ENCODE measurements at regions not wholly inside any gene's neighbourhood (a gene's known extent, or its start where the extent isn't known, plus 50 kb on each side); places are given as distances from the start of the nearest gene placed in this dataset.
A peak's percentile ranks its signal among the peaks of the same experiment; 100 is the strongest.
"Not testable (repeated sequence)": the region's sequence is repeated elsewhere in the genome, so short reads cannot be mapped to it uniquely, and the experiment has no call there.

DNA sequence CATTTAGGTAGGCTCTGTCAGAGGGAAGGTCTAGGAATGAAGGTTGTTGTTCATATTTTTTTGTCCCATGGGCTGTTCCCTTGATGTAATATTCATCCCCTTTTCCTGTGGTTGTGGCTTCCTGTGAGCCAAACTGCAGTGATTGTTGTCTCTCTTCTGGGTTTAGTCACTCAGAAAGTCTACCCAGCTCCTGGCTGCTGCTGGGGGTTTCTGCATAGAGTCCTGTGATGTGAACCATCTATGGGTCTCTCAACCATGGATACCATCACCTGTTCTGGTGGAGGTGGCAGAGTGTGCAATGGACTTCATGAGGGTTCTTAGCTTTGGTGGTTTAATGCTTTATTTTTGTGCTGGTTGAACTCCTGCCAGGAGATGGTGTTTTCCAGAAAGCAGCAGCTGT, 122.8 kb downstream of the ZC4H2 start:
- H3K4me3 Mint-ChIP-seq, result no peak overlapping the region
- ChIA-PET CTCF (interaction anchor here (1.0 kb wide), 1 partner anchor 12 kb away, joined by 5 read pairs; no protein-coding TSS in a partner anchor), POLR2A (no interaction called here)
- peaks cover 28% of the 10 kb centered on the region for H3K4me1 Mint-ChIP-seq (ENCODE audit: low read depth)
- H3K36me3 Mint-ChIP-seq (ENCODE audit: low read depth), result peaks cover 42% of the 10 kb centered on the region
- ATAC-seq (no peak), DNase-seq (no peak)
- H3K27me3 Mint-ChIP-seq (ENCODE audit: low read depth), result no peaks in the 10 kb centered on the region
- peaks cover 32% of the 10 kb centered on the region for H3K9me3 Mint-ChIP-seq (ENCODE audit: insufficient read depth)
- H3K27ac Mint-ChIP-seq, result peak overlapping the region; percentile 68

DNA sequence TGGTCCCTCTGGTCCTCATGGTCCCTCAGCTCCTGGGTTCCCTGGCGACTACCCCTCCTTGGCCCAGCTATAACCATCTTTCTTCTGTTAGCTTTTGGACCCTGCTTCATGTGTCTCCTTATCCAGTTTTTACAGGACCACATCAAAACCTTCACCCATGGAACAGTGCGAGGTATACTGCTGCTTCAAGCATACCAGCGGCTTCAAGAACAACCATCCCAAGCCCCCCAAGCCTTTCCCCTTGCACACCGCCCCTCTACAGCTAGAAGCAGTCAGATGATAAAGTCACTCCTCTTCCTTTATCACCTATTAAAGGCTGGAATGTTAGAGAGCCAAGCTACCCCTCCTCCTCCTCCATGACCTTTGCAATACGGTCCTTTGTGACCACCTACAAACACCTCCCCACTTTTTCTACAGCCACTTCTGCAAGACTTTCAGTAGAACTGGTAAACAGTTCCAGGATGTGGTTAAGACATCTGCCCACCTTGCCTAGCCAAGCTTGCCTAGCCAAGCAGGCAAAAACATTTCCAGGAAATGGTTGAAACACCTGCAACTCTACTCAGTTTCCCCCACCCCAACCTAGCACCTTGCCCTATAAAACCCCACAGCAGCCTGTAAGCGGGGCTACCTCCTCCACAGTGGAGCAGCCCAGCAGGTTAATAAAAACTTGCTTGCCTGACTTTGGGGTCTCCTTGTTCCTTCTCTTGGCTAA, 125.7 kb downstream of the ZC4H2 start:
- ChIA-PET CTCF (no interaction called here), POLR2A (no interaction called here)
- peak overlapping the region; percentile 8 for H3K4me3 Mint-ChIP-seq
- DNase-seq, result peak; percentile 58
- H3K4me1 Mint-ChIP-seq (ENCODE audit: low read depth), result peaks cover 24% of the 10 kb centered on the region
- no peak overlapping the region for H3K27ac Mint-ChIP-seq
- peaks cover 37% of the 10 kb centered on the region for H3K36me3 Mint-ChIP-seq (ENCODE audit: low read depth)
- no peaks in the 10 kb centered on the region for H3K27me3 Mint-ChIP-seq (ENCODE audit: low read depth)
- ATAC-seq, result peak; percentile 70
- H3K9me3 Mint-ChIP-seq (ENCODE audit: insufficient read depth), result peaks cover 32% of the 10 kb centered on the region

- H3K4me3 Mint-ChIP-seq, result peak overlapping the region; percentile 25
- peaks cover 33% of the 10 kb centered on the region for H3K36me3 Mint-ChIP-seq (ENCODE audit: low read depth)
- H3K4me1 Mint-ChIP-seq (ENCODE audit: low read depth), result peaks cover 38% of the 10 kb centered on the region
- H3K27ac Mint-ChIP-seq, result peak overlapping the region; percentile 95
- H3K9me3 Mint-ChIP-seq (ENCODE audit: insufficient read depth), result peaks cover 21% of the 10 kb centered on the region
- ATAC-seq (no peak), DNase-seq (no peak)
- H3K27me3 Mint-ChIP-seq (ENCODE audit: low read depth), result no peaks in the 10 kb centered on the region
- ChIA-PET POLR2A (no interaction called here), CTCF (no interaction called here)
These were observed 133.0 kb downstream of the ZC4H2 start for GRCh38 chrX:64843224-64843623.

- Mint-ChIP-seq H3K4me3 (peak overlapping the region; percentile 25), H3K4me1 (ENCODE audit: low read depth) (peaks cover 38% of the 10 kb centered on the region), H3K27ac (peak overlapping the region; percentile 95), H3K9me3 (ENCODE audit: insufficient read depth) (peaks cover 21% of the 10 kb centered on the region), H3K27me3 (ENCODE audit: low read depth) (no peaks in the 10 kb centered on the region), H3K36me3 (ENCODE audit: low read depth) (peaks cover 34% of the 10 kb centered on the region)
- DNase-seq (peak; percentile 58), ATAC-seq (peak; percentile 75)
- ChIA-PET CTCF (interaction anchor here (1.6 to 1.8 kb wide), 2 partner anchors 11 to 192 kb away, joined by 5 read pairs; partner anchors contain the start of gene ZC3H12B), POLR2A (interaction anchor here (0.9 to 1.5 kb wide), 2 partner anchors 9 to 193 kb away, joined by 4 to 7 read pairs; partner anchors contain the start of gene ZC3H12B)
These were observed 133.8 kb downstream of the ZC4H2 start for GRCh38 chrX:64842492-64842891.

- ChIA-PET POLR2A (no interaction called here), CTCF (no interaction called here)
- Mint-ChIP-seq H3K4me3 (no peak overlapping the region), H3K9me3 (ENCODE audit: insufficient read depth) (peaks cover 15% of the 10 kb centered on the region), H3K4me1 (ENCODE audit: low read depth) (peaks cover 5% of the 10 kb centered on the region), H3K36me3 (ENCODE audit: low read depth) (no peaks in the 10 kb centered on the region), H3K27me3 (ENCODE audit: low read depth) (no peaks in the 10 kb centered on the region), H3K27ac (no peak overlapping the region)
- DNase-seq (no peak), ATAC-seq (no peak)
These were observed 170.6 kb downstream of the ZC4H2 start for GRCh38 chrX:64805683-64806082.

DNA sequence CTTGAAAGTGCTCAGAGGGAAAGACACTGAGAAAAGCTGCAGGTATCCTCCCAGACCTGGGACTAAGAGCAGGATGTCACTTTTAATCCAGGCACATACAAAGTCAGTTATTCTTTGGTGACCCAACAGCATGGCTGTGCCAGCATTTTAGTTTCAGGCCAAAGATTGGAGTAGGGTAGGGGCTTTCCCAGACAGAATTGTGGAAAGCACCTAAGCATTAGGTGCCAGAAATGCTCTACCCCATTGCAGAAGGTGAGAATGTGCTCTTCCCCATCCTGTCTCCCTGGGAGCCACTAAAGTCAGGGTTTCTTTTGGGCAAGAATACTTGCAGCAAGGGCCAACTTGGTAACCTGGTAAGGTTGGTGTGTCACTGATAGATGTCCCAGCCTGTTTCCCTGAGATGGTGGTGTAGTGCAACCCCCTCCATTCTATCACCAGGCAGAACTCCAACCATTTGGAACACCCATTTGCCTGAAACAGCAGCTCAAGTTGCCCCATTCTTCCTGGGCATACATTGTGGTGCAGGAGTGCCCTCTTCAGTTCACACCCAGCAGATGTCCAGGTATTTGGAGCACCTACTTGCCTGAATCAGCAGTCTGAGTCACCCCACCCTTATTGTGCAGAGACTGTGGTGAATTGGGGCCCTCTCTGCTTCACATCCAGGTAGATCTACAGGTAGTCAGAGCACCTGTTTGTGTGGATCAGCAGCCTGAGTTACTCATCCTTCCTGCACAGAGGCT, 183.5 kb downstream of the ZC4H2 start:
- no peaks in the 10 kb centered on the region for H3K4me1 Mint-ChIP-seq (ENCODE audit: low read depth)

DNA sequence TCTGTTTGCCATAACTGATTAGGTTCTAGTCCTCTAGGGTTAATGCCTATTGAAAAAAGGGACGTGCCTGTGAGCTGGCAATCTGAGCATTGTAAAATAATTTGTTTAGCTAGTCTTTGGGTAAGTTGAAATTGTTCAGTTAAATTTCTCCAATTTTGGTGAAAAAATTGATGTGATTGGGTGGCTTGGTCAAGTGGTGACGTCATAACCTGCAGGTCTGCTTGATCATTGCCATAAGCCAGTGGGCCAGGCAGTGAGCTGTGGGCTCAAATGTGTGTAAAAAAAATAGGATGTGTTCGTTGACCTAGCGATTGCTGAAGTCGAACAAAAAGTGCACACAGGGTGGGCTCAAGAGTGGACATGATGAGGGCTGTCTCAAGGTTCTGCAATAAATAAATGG, 193.3 kb downstream of the ZC4H2 start:
- peaks cover 8% of the 10 kb centered on the region for H3K9me3 Mint-ChIP-seq (ENCODE audit: insufficient read depth)
- H3K4me3 Mint-ChIP-seq, result no peak overlapping the region
- H3K4me1 Mint-ChIP-seq (ENCODE audit: low read depth), result no peaks in the 10 kb centered on the region
- no peaks in the 10 kb centered on the region for H3K27me3 Mint-ChIP-seq (ENCODE audit: low read depth)
- POLR2A ChIA-PET, result no interaction called here
- no peaks in the 10 kb centered on the region for H3K36me3 Mint-ChIP-seq (ENCODE audit: low read depth)
- no peak overlapping the region for H3K27ac Mint-ChIP-seq
- CTCF ChIA-PET, result no interaction called here
- DNase-seq, result no peak
- ATAC-seq, result no peak

More for the DNA sequence above, 183.5 kb downstream of the ZC4H2 start:
- ATAC-seq (no peak), DNase-seq (no peak)
- H3K36me3 Mint-ChIP-seq (ENCODE audit: low read depth), result no peaks in the 10 kb centered on the region
- no peak overlapping the region for H3K27ac Mint-ChIP-seq
- H3K9me3 Mint-ChIP-seq (ENCODE audit: insufficient read depth), result no peaks in the 10 kb centered on the region
- CTCF ChIA-PET, result no interaction called here
- H3K4me3 Mint-ChIP-seq, result no peak overlapping the region
- POLR2A ChIA-PET, result no interaction called here
- no peaks in the 10 kb centered on the region for H3K27me3 Mint-ChIP-seq (ENCODE audit: low read depth)

- Mint-ChIP-seq H3K9me3 (ENCODE audit: insufficient read depth) (peaks cover 8% of the 10 kb centered on the region), H3K4me3 (no peak overlapping the region), H3K27ac (no peak overlapping the region), H3K36me3 (ENCODE audit: low read depth) (no peaks in the 10 kb centered on the region), H3K4me1 (ENCODE audit: low read depth) (no peaks in the 10 kb centered on the region), H3K27me3 (ENCODE audit: low read depth) (no peaks in the 10 kb centered on the region)
- ATAC-seq (no peak), DNase-seq (no peak)
- CTCF ChIA-PET, result no interaction called here
- POLR2A ChIA-PET, result no interaction called here
These were observed 218.2 kb downstream of the ZC4H2 start for GRCh38 chrX:64758047-64758446.

DNA sequence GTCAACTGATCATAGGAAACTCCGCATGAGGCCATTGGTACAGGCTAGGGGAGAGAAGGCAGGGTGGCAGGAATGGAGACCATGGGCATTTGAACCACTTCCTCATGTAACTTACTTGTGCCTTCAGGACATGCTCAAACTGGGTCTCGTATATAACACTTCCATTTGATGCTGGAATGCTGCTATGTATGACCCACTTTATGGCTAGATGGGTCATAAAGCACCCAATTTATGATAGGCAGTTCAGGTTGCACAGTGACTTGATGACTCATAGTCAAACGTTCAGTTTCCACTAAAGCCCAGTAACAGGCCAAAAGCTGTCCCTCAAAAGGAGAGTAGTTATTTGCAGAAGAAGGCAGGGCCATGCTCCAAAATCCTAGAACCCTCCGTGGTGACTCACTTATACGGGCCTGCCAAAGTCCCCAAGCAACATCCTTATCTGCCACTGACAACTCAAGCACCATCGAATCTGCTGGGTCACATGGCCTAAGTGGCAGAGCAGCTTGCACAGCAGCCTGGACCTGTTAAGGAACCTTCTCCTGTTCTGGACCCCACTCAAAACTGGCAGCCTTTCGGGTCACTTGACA, 236.4 kb downstream of the ZC4H2 start:
- no peaks in the 10 kb centered on the region for H3K36me3 Mint-ChIP-seq (ENCODE audit: low read depth)
- no peaks in the 10 kb centered on the region for H3K9me3 Mint-ChIP-seq (ENCODE audit: insufficient read depth)
- H3K27me3 Mint-ChIP-seq (ENCODE audit: low read depth), result no peaks in the 10 kb centered on the region
- no peaks in the 10 kb centered on the region for H3K4me1 Mint-ChIP-seq (ENCODE audit: low read depth)
- H3K4me3 Mint-ChIP-seq, result no peak overlapping the region
- no peak overlapping the region for H3K27ac Mint-ChIP-seq
- CTCF ChIA-PET, result no interaction called here
- DNase-seq (no peak), ATAC-seq (no peak)
- POLR2A ChIA-PET, result no interaction called here

- Mint-ChIP-seq H3K9me3 (ENCODE audit: insufficient read depth) (peaks cover 6% of the 10 kb centered on the region), H3K4me3 (no peak overlapping the region), H3K36me3 (ENCODE audit: low read depth) (no peaks in the 10 kb centered on the region), H3K4me1 (ENCODE audit: low read depth) (no peaks in the 10 kb centered on the region), H3K27me3 (ENCODE audit: low read depth) (no peaks in the 10 kb centered on the region), H3K27ac (no peak overlapping the region)
- POLR2A ChIA-PET, result no interaction called here
- CTCF ChIA-PET, result no interaction called here
- no peak for ATAC-seq
- no peak for DNase-seq
These were observed 277.9 kb downstream of the ZC4H2 start for GRCh38 chrX:64698317-64698716.

GRCh38 chrX:64695372-64695771, 280.9 kb downstream of the ZC4H2 start:
- H3K4me1 Mint-ChIP-seq (ENCODE audit: low read depth); H3K27me3 Mint-ChIP-seq (ENCODE audit: low read depth); CTCF ChIA-PET; H3K4me3 Mint-ChIP-seq; H3K27ac Mint-ChIP-seq; H3K36me3 Mint-ChIP-seq (ENCODE audit: low read depth); H3K9me3 Mint-ChIP-seq (ENCODE audit: insufficient read depth); DNase-seq; ATAC-seq; POLR2A ChIA-PET: not testable (repeated sequence)

DNA sequence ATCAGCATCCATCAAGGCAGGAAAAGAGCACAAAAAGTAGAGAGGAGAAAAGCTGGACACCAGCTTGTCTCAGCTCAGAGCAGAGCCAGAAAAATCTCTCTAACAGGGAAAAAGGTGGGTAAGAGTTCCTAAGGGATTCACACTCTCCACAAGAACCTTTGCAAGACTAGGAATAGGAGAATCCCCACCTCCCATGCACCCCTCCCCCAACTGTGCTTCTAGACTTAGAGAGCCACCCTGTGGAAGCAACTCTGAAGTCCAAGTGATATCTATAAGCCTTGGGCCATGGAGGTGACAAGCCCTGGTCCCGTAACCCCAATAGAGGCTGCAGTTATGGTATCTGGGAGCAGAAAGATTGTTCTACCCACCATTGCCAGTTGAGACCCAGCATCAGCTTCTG, 267.6 kb upstream of the MTMR8 start:
- ATAC-seq, result no peak
- Mint-ChIP-seq H3K27me3 (ENCODE audit: low read depth) (no peaks in the 10 kb centered on the region), H3K27ac (no peak overlapping the region), H3K4me1 (ENCODE audit: low read depth) (no peaks in the 10 kb centered on the region), H3K4me3 (no peak overlapping the region), H3K36me3 (ENCODE audit: low read depth) (peaks cover 2% of the 10 kb centered on the region), H3K9me3 (ENCODE audit: insufficient read depth) (peaks cover 6% of the 10 kb centered on the region)
- no peak for DNase-seq
- ChIA-PET POLR2A (no interaction called here), CTCF (no interaction called here)
